Thyroid gland (tissue), 4 donors: ENCODE measurements at regions not wholly inside any gene's neighbourhood (a gene's known extent, or its start where the extent isn't known, plus 50 kb on each side); places are given as distances from the start of the nearest gene placed in this dataset.

Experiments used
- DNase-seq, 2 donors: peaks; one replicate each; pipeline ENCODE4 v3.0.0-alpha.2; 2019
- H3K27ac ChIP-seq, 3 donors: fragments of 200-600 bp; sonication (generic); 1 replicate in 2 of 3; 2 replicates in 1 of 3; pipeline ENCODE4 v1.5.1; 2016 to 2019; ENCODE audit warnings: mild to moderate bottlenecking in 1 of 3, moderate library complexity in 1 of 3
- H3K27me3 ChIP-seq: fragments of 200-600 bp; sonication (generic); one replicate; pipeline ENCODE4 v1.5.1; 2019
- H3K36me3 ChIP-seq, 2 donors: fragments of 200-600 bp; sonication (generic); one replicate each; pipeline ENCODE4 v1.5.1; 2016 to 2019
- H3K4me1 ChIP-seq, 2 donors: fragments of 200-600 bp; sonication (generic); one replicate each; pipeline ENCODE4 v1.5.1; 2017 to 2019
- H3K4me3 ChIP-seq, 3 donors: fragments of 200-600 bp; sonication (generic); replicated peaks in 1 of 3; 1 replicate in 2 of 3; 2 replicates in 1 of 3; pipeline ENCODE4 v1.5.1; 2016; ENCODE audit warnings: mild to moderate bottlenecking in 1 of 3
- H3K9me3 ChIP-seq: fragments of 200-600 bp; sonication (generic); one replicate; pipeline ENCODE4 v1.5.1; 2017
- POLR2A ChIP-seq, 2 donors: fragments of 450-650 bp; IDR thresholded peaks; one replicate each; pipeline ENCODE4 v1.6.1; 2017; ENCODE audit warnings: antibody characterized with exemption in 2 of 2, mild to moderate bottlenecking in 2 of 2, moderate library complexity in 1 of 2
- WGBS, 2 donors: methylation state at CpG; one replicate each; pipeline ENCODE4 v1.1.5; 2017; 5-methylcytosine and 5-hydroxymethylcytosine counted together
- intact Hi-C: fragments of 100-400 bp; cut with DNase I; formaldehyde crosslinking; loops from one replicate; pipeline ENCODE4 v1.15.1; 2023
- TF ChIP-seq, protein P1 (sequence below), 6 experiments: fragments of 200-600 bp in 3 of 6; fragments of 450-650 bp in 3 of 6; sonication (generic) in 3 of 6; IDR thresholded peaks; one replicate each; pipeline ENCODE4 v1.5.1; 2016 to 2019; ENCODE audit warnings: antibody characterized with exemption in 6 of 6, mild to moderate bottlenecking in 2 of 6, inconsistent platforms in 1 of 6, moderate library complexity in 1 of 6

DNA sequence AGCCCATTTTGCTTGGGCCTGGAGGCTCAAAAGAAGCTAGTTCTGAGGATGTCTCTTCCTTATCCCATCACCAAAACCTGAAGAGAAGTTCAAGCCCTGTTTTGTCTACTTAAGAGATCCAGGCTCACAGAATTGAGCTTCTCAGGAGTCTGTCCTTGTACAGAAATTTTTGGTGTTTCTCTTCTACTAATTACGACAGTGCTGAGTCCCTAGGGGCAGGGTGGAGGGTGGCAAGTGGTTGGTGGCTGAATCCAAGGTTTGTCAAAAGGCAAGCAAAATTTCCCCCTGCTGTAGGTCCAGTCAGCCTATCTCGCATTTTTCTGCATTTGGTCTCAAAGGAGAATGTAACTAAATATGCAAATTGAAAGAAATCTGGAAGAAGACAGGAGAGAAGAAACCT lies 377.9 kb downstream of the SMARCA1 start:
- Histone ChIP-seq H3K4me1 (no peaks in the 10 kb centered on the region), H3K36me3 (no peaks in the 10 kb centered on the region), H3K4me3 (no peak overlapping the region), H3K27me3 (no peaks in the 10 kb centered on the region), H3K27ac (no peak overlapping the region), H3K9me3 (no peaks in the 10 kb centered on the region)
- DNase-seq, result no peak
- TF ChIP-seq, protein P1, sequence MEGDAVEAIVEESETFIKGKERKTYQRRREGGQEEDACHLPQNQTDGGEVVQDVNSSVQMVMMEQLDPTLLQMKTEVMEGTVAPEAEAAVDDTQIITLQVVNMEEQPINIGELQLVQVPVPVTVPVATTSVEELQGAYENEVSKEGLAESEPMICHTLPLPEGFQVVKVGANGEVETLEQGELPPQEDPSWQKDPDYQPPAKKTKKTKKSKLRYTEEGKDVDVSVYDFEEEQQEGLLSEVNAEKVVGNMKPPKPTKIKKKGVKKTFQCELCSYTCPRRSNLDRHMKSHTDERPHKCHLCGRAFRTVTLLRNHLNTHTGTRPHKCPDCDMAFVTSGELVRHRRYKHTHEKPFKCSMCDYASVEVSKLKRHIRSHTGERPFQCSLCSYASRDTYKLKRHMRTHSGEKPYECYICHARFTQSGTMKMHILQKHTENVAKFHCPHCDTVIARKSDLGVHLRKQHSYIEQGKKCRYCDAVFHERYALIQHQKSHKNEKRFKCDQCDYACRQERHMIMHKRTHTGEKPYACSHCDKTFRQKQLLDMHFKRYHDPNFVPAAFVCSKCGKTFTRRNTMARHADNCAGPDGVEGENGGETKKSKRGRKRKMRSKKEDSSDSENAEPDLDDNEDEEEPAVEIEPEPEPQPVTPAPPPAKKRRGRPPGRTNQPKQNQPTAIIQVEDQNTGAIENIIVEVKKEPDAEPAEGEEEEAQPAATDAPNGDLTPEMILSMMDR (IDR thresholded peaks at IDR 0.05), result no peak
- no peak for TF ChIP-seq POLR2A (IDR thresholded peaks at IDR 0.05)
- intact Hi-C loops, result no loop called here
- 64 to 67% methylated on average over 2 of the region's 2 CpGs for WGBS, 2 donors

DNA sequence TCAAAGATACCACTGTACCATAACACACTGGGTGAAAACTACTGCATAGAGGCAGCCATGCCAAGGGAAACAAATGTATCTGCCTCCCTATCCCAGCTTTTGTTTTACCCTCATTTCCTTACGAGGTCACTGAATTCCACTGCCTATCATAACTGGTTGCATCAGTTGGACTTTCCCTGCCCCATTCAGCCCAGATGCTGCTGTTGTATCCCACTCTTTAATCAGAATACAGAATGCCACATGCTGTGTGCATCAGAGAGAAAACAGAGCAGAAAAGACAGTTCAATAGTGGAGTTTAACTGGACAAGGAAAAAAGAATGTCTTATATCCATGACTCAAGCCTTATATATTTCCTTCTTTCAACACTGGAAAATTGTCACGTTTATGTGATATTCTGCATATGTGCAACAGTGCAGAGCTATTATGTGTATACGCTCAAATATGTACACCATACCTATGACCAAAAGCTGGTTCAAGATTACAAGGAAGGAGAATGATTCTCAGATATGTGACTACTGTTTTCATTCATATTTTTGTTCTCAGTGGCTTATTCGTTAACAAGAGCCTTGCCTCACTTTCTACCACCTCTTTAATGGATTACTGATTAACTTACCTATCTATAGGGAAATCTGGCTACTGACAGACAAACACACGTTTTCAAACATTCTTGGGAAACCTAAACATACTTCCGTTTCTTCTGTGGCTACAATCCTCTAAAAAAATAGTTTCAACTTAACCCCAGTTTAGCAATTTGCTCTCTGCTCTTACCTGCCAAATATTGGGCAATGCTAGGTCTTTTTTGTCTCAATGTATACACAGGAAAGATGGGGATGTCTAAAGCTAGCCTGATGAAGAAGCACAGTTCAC lies 378.9 kb downstream of the SMARCA1 start:
- 63 to 68% methylated on average over 6 of the region's 6 CpGs for WGBS, 2 donors
- Histone ChIP-seq H3K27me3 (no peaks in the 10 kb centered on the region), H3K4me3 (no peak overlapping the region), H3K9me3 (no peaks in the 10 kb centered on the region), H3K27ac (no peak overlapping the region), H3K4me1 (no peaks in the 10 kb centered on the region), H3K36me3 (no peaks in the 10 kb centered on the region)
- intact Hi-C loops, result no loop called here
- DNase-seq, result no peak
- no peak for TF ChIP-seq POLR2A (IDR thresholded peaks at IDR 0.05)
- TF ChIP-seq, protein P1 (IDR thresholded peaks at IDR 0.05), result no peak

DNA sequence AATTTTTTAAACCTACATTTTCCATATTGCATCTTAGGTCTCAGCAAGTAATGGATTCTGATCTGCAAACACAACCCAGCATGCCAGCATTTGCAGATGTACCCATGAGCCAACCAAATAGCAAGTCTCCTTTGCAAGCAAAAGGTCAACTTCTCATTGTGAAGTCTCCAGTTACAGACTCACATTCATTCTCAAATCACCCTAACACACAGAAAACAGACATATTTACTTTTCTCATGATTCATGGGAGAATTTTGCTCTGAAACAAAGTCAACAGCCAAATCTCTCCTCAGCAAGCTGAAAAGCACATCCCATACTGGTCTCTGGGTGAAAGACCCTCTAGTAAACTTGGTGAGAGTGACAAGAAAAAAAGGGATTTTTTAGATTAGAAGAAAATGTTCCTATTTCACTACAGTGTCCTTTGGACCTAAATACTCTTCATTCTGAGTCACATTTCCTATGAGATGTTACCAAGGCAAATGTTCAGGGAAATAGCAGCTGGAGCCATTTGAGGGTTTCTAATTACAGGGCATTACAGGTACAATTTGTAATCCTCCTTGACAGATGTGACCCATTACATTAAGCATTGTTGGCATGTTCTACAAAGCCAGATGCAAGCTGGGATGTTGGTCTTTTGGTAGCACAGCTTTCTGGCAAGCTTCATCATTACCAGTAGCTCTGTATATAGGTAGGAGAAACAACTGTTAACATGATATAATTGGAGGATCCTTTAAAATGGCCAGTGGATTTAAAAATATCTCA lies 383.3 kb downstream of the SMARCA1 start:
- DNase-seq, result no peak
- no peaks in the 10 kb centered on the region for H3K9me3 ChIP-seq
- no peaks in the 10 kb centered on the region for H3K36me3 ChIP-seq
- TF ChIP-seq, protein P1 (IDR thresholded peaks at IDR 0.05), result no peak
- no peak for TF ChIP-seq POLR2A (IDR thresholded peaks at IDR 0.05)
- H3K27ac ChIP-seq, result no peak overlapping the region
- no peaks in the 10 kb centered on the region for H3K4me1 ChIP-seq
- no peak overlapping the region for H3K4me3 ChIP-seq
- no peaks in the 10 kb centered on the region for H3K27me3 ChIP-seq
- intact Hi-C loops, result no loop called here

DNA sequence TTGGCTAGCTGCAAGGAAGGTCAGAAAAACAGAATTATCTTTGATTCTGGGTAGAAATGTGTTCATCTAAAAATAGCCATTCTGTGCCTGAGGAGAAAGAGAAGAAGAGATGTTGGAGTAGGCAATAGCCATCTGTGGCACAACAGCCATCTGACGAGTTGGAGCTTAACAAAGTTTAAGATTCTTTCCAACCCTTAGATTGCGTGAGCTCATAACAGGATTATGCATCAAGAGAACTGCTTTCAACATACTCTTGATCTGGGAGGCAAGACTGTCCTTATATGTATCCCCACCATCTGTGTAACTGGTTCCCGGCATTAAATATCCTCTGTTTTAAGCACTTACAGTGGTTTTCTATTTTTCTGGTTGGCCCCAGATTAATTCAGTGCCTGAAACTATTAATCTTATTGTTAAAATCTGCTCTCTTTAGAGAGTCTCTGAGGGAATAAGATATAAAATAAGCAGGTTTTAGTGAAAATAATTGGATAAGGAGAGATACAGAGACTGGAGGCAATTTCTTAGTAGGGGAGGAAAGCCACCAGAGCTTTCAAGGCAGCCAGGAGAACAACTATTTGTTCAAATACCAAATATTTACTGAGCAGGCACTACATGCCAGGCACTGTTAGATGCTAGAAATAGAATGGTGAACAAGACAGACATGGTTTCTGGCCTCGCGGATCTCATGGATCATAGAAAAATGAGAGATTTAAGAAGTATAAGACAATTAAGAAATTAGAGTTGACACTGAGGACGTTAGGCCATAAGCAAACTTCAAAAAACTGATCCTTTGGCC lies 398.0 kb downstream of the SMARCA1 start:
- Histone ChIP-seq H3K27me3 (no peaks in the 10 kb centered on the region), H3K36me3 (no peaks in the 10 kb centered on the region), H3K4me1 (no peaks in the 10 kb centered on the region), H3K27ac (no peak overlapping the region), H3K4me3 (no peak overlapping the region), H3K9me3 (no peaks in the 10 kb centered on the region)
- 86 to 90% methylated on average over 6 of the region's 6 CpGs for WGBS, 2 donors
- no peak for DNase-seq
- intact Hi-C loops, result no loop called here
- no peak for TF ChIP-seq POLR2A (IDR thresholded peaks at IDR 0.05)
- TF ChIP-seq, protein P1 (IDR thresholded peaks at IDR 0.05), result no peak
